Pancreas (tissue), 10 donors: ENCODE measurements at regions not wholly inside any gene's neighbourhood (a gene's known extent, or its start where the extent isn't known, plus 50 kb on each side); places are given as distances from the start of the nearest gene placed in this dataset.

Source experiments
- ATAC-seq, 4 donors: fragments of 200-7000 bp; cut with Tn5 transposase; one replicate each; pipeline versions ENCODE4 v1.8.0 to v1.9.1; 2020; ENCODE audit warnings: mild to moderate bottlenecking in 4 of 4, moderate library complexity in 4 of 4
- DNase-seq, 6 donors: peaks; one replicate each; pipeline ENCODE4 v3.0.0-alpha.2; 2020
- FAIRE-seq: peaks from 2 replicates; lab custom pipeline; 2012; peaks lifted over from hg19 to GRCh38; lab: Jason Lieb, UNC
- H3K27ac ChIP-seq, 4 donors: fragments of 200-600 bp; sonication (generic); 1 replicate in 3 of 4; 2 replicates in 1 of 4; pipeline versions ENCODE4 v1.5.0 to v1.8.0; 2020
- H3K27me3 ChIP-seq, 4 donors: fragments of 200-600 bp; one replicate each; pipeline ENCODE4 v1.8.0; 2021
- H3K36me3 ChIP-seq, 3 donors: fragments of 200-600 bp; sonication (generic) in 1 of 3; one replicate each; pipeline versions ENCODE4 v1.5.0 to v1.8.0; 2020 to 2021
- H3K4me1 ChIP-seq, 3 donors: fragments of 200-600 bp; one replicate each; pipeline ENCODE4 v1.8.0; 2021
- H3K4me3 ChIP-seq, 4 donors: fragments of 200-600 bp; sonication (generic) in 2 of 4; one replicate each; pipeline versions ENCODE4 v1.5.0 to v1.8.0; 2020 to 2021
- H3K9me3 ChIP-seq, 4 donors: fragments of 200-600 bp; one replicate each; pipeline ENCODE4 v1.8.0; 2021
- CTCF ChIP-seq, 4 donors: fragments of 200-600 bp; sonication (generic) in 3 of 4; IDR thresholded peaks; one replicate each; pipeline versions ENCODE4 v1.5.0 to v1.8.0; 2021; ENCODE audit warnings: antibody characterized with exemption in 4 of 4
- WGBS, 2 donors: extraction: QIAGEN DNeasy Blood & Tissue Kit; methylation state at CpG; one replicate each; pipeline ENCODE4 v1.1.7; 2013; 5-methylcytosine and 5-hydroxymethylcytosine counted together
- intact Hi-C, 3 donors: fragments of 100-400 bp; cut with DNase I; formaldehyde crosslinking; loops; one replicate each; pipeline versions ENCODE4 v1.11.1 to v1.14.2; 2022
- donor health status: healthy with polysubstance abuse.
- donor health status: DM: no; HTN: no; CAD: no; lungs with moderate emphysema.
- donor health status: DM: no; HTN: no; CAD: no.
- donor health status: control.
- donor health status: control.
- donor health status: Bipolar disorder and iron deficiency.
- donor health status: DM: yes; HTN: yes; CAD: no.
- donor health status: DM: no; HTN: no; CAD: no.
- donor health status: DM: no; HTN: no; CAD: no.
- donor health status: DM: yes; HTN: yes; CAD: no.

- Histone ChIP-seq H3K4me3 (no peak overlapping the region), H3K27ac (no peak overlapping the region), H3K36me3 (no peaks in the 10 kb centered on the region), H3K4me1 (peaks cover 0 to 14% (median 10%) of the 10 kb centered on the region in 3 donors), H3K27me3 (no peaks in the 10 kb centered on the region), H3K9me3 (no peaks in the 10 kb centered on the region)
- no peak for TF ChIP-seq CTCF (IDR thresholded peaks at IDR 0.05)
- WGBS, 2 donors, result 39% methylated on average over 2 of the region's 2 CpGs
- no peak for FAIRE-seq
- intact Hi-C loops, result no loop called here
- no peak for DNase-seq
- peak in 3 of 4 donors; percentile 47 to 79 (median 74) for ATAC-seq
Observed at GRCh38 chr20:52805843-52806242, 166.3 kb upstream of the TSHZ2 start.

- no peak for TF ChIP-seq CTCF (IDR thresholded peaks at IDR 0.05)
- intact Hi-C loops, result no loop called here
- Histone ChIP-seq H3K9me3 (no peaks in the 10 kb centered on the region), H3K27me3 (no peaks in the 10 kb centered on the region), H3K36me3 (no peaks in the 10 kb centered on the region), H3K27ac (no peak overlapping the region), H3K4me1 (peaks cover 0 to 14% (median 10%) of the 10 kb centered on the region in 3 donors), H3K4me3 (no peak overlapping the region)
- WGBS, 2 donors, result 47 to 58% methylated on average over 4 of the region's 4 CpGs
- ATAC-seq (peak in 1 of 4 donors; percentile 29), FAIRE-seq (no peak), DNase-seq (no peak)
Observed at GRCh38 chr20:52805296-52805571, 166.9 kb upstream of the TSHZ2 start.

GRCh38 chr20:52804497-52805295 lies 167.5 kb upstream of the TSHZ2 start:
- H3K9me3 ChIP-seq, result no peaks in the 10 kb centered on the region
- intact Hi-C loops, result no loop called here
- no peak for DNase-seq
- 57 to 59% methylated on average over 13 of the region's 13 CpGs for WGBS, 2 donors
- no peak for ATAC-seq
- no peaks in the 10 kb centered on the region for H3K27me3 ChIP-seq
- no peaks in the 10 kb centered on the region for H3K36me3 ChIP-seq
- no peak for FAIRE-seq
- no peak for TF ChIP-seq CTCF (IDR thresholded peaks at IDR 0.05)
- H3K4me3 ChIP-seq, result no peak overlapping the region
- H3K4me1 ChIP-seq, result peaks cover 0 to 14% (median 10%) of the 10 kb centered on the region in 3 donors
- H3K27ac ChIP-seq, result no peak overlapping the region

GRCh38 chr20:52801628-52802006 lies 170.5 kb upstream of the TSHZ2 start:
- no peaks in the 10 kb centered on the region for H3K27me3 ChIP-seq
- no peaks in the 10 kb centered on the region for H3K9me3 ChIP-seq
- DNase-seq, result peak in 4 of 6 donors; percentile 15 to 35 (median 22)
- H3K36me3 ChIP-seq, result no peaks in the 10 kb centered on the region
- no peak overlapping the region for H3K4me3 ChIP-seq
- ATAC-seq, result peak; percentile 27 to 86 (median 61)
- WGBS, 2 donors, result 13 to 18% methylated on average over 6 of the region's 6 CpGs
- H3K27ac ChIP-seq, result no peak overlapping the region
- FAIRE-seq, result no peak
- peaks cover 0 to 14% (median 10%) of the 10 kb centered on the region in 3 donors for H3K4me1 ChIP-seq
- intact Hi-C loops, result no loop called here
- TF ChIP-seq CTCF (IDR thresholded peaks at IDR 0.05), result no peak
